Choroid plexus epithelial cell (primary cell): ENCODE measurements at regions not wholly inside any gene's neighbourhood (a gene's known extent, or its start where the extent isn't known, plus 50 kb on each side); places are given as distances from the start of the nearest gene placed in this dataset.

Experiments
- DNase-seq: peaks from one replicate; pipeline ENCODE4 v3.0.0-alpha.2; 2010; ENCODE audit warnings: low read depth
- H3K4me3 ChIP-seq: 2 replicates; pipeline ENCODE4 v1.5.1; 2011; ENCODE audit warnings: low read depth, mild to moderate bottlenecking, control low read depth, low read length, moderate library complexity
- TF ChIP-seq, protein P1 (sequence below): conservative IDR thresholded peaks from 2 replicates; pipeline ENCODE4 v1.5.1; 2011; ENCODE audit warnings: low read depth, mild to moderate bottlenecking, control low read depth, inconsistent platforms, low read length, moderate library complexity

DNA sequence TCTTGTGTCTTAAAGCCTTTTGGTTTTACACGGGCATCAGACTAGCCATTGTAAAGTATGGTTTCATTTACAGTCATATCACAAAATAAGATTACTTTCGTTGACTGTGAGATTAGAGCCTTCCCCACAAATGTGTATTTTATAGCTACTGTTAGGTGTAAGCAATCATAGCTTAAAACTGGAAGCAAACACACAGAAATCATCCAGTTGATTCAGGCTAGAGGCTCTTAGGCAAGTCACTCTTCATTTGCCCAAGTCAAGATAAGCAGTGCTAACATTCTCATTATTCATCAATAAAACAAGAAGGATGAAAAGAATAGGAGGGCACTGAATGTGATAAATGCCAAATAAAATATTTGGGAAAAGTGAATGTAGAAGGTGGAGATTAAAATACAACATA is 448.7 kb upstream of the FAM241A start:
- H3K4me3 ChIP-seq: no peak overlapping the region
- TF ChIP-seq, protein P1, sequence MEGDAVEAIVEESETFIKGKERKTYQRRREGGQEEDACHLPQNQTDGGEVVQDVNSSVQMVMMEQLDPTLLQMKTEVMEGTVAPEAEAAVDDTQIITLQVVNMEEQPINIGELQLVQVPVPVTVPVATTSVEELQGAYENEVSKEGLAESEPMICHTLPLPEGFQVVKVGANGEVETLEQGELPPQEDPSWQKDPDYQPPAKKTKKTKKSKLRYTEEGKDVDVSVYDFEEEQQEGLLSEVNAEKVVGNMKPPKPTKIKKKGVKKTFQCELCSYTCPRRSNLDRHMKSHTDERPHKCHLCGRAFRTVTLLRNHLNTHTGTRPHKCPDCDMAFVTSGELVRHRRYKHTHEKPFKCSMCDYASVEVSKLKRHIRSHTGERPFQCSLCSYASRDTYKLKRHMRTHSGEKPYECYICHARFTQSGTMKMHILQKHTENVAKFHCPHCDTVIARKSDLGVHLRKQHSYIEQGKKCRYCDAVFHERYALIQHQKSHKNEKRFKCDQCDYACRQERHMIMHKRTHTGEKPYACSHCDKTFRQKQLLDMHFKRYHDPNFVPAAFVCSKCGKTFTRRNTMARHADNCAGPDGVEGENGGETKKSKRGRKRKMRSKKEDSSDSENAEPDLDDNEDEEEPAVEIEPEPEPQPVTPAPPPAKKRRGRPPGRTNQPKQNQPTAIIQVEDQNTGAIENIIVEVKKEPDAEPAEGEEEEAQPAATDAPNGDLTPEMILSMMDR: no peak
- no peak for DNase-seq

DNA sequence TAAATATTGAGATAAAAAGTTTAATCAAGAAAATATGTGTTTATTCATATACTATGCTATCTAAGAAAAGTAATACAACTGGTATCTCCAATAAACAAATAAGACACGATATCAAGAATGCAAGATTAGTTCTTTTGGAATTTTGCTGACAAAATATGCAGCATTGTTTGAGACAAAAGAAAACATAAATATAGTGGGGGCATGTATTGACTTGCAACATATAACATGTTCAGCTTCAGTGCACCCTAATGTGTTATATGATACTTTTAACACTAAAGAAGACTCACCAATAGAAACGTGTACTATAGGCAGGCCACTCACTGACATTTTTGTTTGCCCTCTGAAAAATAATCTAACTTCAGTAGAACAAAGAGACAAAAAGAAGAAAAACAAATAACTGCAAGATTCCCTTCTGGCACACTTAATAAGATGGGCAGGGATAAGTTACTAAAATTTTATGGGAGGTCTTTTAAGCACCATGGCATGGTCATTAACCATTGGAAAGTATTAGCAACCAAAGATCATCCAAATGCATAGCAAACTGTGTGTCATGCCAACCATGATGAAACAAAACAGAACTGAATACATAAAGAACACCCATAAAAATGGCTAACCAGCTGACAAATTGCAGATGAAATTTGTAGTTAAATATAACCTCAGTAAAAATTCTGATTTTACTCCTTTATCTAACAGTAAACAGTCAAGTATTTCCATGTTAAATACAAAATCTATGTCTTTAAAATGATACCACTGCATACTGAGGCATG is 447.9 kb upstream of the FAM241A start:
- DNase-seq: no peak
- TF ChIP-seq, protein P1: no peak
- no peak overlapping the region for H3K4me3 ChIP-seq

DNA sequence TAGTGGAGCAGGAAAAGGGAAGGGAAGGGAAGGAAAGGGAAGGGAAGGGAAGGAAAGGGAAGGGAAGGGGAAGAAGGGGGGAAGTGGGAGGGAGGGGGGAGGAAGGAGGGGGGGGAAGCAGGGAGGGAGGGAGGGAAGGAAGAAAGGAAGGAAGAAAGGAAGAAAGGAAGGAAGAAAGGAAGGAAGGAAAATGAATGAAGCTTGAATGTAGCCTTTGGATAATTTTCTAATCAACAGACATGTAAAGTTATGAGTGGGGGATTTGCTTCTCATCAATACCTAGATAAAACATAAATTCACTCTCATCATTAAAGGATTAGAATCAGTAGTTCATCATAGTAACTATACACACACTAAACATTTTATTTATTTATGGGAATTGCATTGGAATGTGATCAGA is 446.9 kb upstream of the FAM241A start:
- TF ChIP-seq, protein P1: no peak
- no peak overlapping the region for H3K4me3 ChIP-seq
- no peak for DNase-seq

DNA sequence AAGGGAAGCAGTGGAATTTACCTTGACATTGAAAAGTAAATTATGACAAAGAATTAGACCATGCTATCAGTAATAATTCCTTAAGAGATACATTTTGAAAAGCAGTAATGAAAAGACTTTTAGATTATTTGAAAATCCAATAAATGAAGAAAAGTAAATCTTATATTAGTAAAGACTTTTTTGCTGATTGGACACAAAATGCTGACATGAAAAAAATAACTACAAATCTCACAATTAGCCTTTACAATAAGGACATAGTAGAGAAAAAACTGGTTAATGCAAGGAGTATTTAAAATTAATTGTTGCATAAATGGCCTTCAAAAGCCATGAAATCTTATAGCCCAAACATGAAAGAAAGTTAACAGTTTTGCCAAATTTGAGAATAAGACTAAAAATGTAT is 446.1 kb upstream of the FAM241A start:
- TF ChIP-seq, protein P1: no peak
- H3K4me3 ChIP-seq: no peak overlapping the region
- DNase-seq: no peak

DNA sequence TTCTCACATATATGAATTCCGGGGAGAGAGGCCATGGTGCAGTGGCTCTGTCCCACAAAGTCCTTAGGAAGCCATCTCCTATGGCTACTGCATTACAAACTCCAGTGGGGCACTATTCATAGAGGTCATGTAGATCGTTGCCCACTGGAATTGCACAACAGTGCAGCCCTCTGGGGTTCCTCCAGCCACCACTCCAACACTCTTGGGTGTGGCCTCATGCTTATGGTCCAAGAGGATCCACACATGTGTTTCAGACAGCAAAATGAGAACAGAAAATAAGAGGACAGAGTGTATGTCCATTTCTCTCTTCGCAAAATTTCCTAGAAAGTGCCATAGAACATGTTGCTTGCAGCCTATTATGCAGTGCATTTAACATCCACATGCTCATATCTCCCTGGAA is 444.2 kb upstream of the FAM241A start:
- H3K4me3 ChIP-seq: no peak overlapping the region
- TF ChIP-seq, protein P1: no peak
- DNase-seq: no peak

DNA sequence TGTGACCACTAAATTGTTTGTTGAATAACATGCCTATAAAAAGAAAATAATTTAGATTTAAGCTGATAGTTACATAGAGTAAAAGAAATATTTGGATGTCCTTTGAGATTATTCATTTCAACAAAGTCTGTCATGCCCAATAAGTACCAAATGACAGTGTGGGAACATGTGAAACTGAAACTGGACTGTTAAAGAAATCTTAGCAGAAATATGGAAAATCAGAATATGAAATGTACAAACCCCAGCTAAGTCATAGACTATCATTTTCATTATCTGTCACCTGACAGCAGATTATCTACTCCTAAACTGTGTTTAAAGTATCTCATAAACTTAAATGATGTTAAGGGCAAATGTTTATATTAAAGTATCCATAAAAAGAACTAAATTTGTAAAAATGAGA is 437.8 kb upstream of the FAM241A start:
- TF ChIP-seq, protein P1: no peak
- H3K4me3 ChIP-seq: no peak overlapping the region
- no peak for DNase-seq

DNA sequence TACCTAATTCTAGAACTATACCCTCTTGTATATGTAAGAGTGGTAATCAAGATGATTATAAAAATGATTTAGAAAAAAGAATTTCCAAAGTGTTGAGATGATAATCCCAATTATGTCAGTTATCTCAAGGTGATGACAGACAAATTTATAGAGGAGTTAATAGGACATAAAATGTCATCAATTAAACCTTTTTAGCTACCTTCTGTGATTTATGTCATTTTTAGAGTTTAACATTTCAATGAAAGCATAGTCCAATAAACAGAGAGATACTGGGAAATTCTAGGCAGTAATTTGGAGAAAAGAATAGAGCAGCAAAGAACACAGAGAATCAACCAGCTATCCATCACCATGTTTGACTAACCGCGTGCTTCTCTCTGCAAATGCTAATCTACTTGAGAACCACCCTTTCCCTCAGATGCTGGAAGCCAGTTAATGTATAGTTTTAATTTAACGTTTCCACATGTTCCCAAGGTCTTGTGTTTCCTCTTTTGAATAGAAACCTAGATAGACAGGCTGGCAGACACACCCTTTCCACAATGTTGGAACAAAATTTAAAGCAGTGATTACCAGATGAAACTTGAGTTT is 433.1 kb upstream of the FAM241A start:
- TF ChIP-seq, protein P1: no peak
- DNase-seq: no peak
- no peak overlapping the region for H3K4me3 ChIP-seq
